PC-3 (cell line): ENCODE measurements at regions not wholly inside any gene's neighbourhood (a gene's known extent, or its start where the extent isn't known, plus 50 kb on each side); places are given as distances from the start of the nearest gene placed in this dataset.

ENCODE experiments used
- ATAC-seq: fragments of 200-7000 bp; cut with Tn5 transposase; 2 replicates; pipeline ENCODE4 v1.9.1; 2020; ENCODE audit warnings: mild to moderate bottlenecking, moderate library complexity
- BruUV-seq: library from RNA; stranded (reverse); fragments of 400-500 nt; replicated peaks from 2 replicates; lab custom pipeline; 2021; lab: Mats Ljungman, UMichigan
- CTCF ChIA-PET: fragments of 300-600 bp; sonication (Branson Sonifier 250); formaldehyde crosslinking; loops from one replicate; lab custom pipeline; 2022; ENCODE audit warnings: antibody characterized with exemption; lab: Charles Lee
- POLR2A ChIA-PET: fragments of 300-600 bp; sonication (Branson Sonifier 250); formaldehyde crosslinking; loops from one replicate; lab custom pipeline; 2022; ENCODE audit warnings: antibody characterized with exemption; ENCODE audit not compliant: unreplicated experiment; lab: Charles Lee
- DNase-seq: peaks from one replicate; pipeline ENCODE4 v3.0.0-alpha.2; 2015
- H2AFZ ChIP-seq: fragments of 300-600 bp; sonication (generic); 2 replicates; pipeline ENCODE4 v1.6.0; 2016; ENCODE audit warnings: antibody characterized with exemption, low read length
- H3F3A ChIP-seq: fragments of 300-600 bp; sonication (generic); one replicate; pipeline ENCODE4 v1.6.0; 2017; ENCODE audit warnings: antibody characterized with exemption, low read length, control low read depth, mild to moderate bottlenecking; ENCODE audit not compliant: unreplicated experiment
- H3K27ac ChIP-seq: fragments of 300-600 bp; sonication (generic); 2 replicates; pipeline ENCODE4 v1.5.1; 2016; ENCODE audit warnings: mild to moderate bottlenecking, low read length
- H3K27me3 ChIP-seq: fragments of 300-600 bp; sonication (generic); 2 replicates; pipeline ENCODE4 v1.6.1; 2016; ENCODE audit warnings: low read length, mixed read lengths
- H3K36me3 ChIP-seq: fragments of 300-600 bp; sonication (generic); 2 replicates; pipeline ENCODE4 v1.6.1; 2016; ENCODE audit warnings: low read depth, mixed run types, low read length, mixed read lengths
- H3K4me1 ChIP-seq: fragments of 300-600 bp; sonication (generic); 2 replicates; pipeline ENCODE4 v1.5.1; 2016; ENCODE audit warnings: low read length; ENCODE audit not compliant: insufficient read depth
- H3K4me2 ChIP-seq: fragments of 300-600 bp; sonication (generic); 2 replicates; pipeline ENCODE4 v1.6.0; 2016; ENCODE audit warnings: low read length
- H3K4me3 ChIP-seq: fragments of 300-600 bp; sonication (generic); 2 replicates; pipeline ENCODE4 v1.5.1; 2016; ENCODE audit warnings: mild to moderate bottlenecking, low read length, mixed read lengths
- H3K79me2 ChIP-seq: fragments of 300-600 bp; sonication (generic); 2 replicates; pipeline ENCODE4 v1.6.1; 2017; ENCODE audit warnings: low read length, mixed read lengths
- H3K9ac ChIP-seq: fragments of 300-600 bp; sonication (generic); 2 replicates; pipeline ENCODE4 v1.6.0; 2016; ENCODE audit warnings: mild to moderate bottlenecking, low read length
- H3K9me2 ChIP-seq: fragments of 300-600 bp; sonication (generic); replicated peaks from 2 replicates; pipeline ENCODE4 v1.6.1; 2016; ENCODE audit warnings: mixed run types, low read length, mixed read lengths
- H3K9me3 ChIP-seq: fragments of 300-600 bp; sonication (generic); 2 replicates; pipeline ENCODE4 v1.6.1; 2016; ENCODE audit warnings: low read length, mixed read lengths
- H4K20me1 ChIP-seq: fragments of 300-600 bp; sonication (generic); 2 replicates; pipeline ENCODE4 v1.6.1; 2016; ENCODE audit warnings: low read length, mixed read lengths
- CTCF ChIP-seq: fragments of 300-600 bp; sonication (generic); conservative IDR thresholded peaks from 2 replicates; pipeline ENCODE4 v1.5.1; 2017; ENCODE audit warnings: antibody characterized with exemption, low read depth, mild to moderate bottlenecking, low read length
- EZH2 ChIP-seq: fragments of 300-600 bp; sonication (generic); IDR thresholded peaks from one replicate; pipeline ENCODE4 v1.6.1; 2017; ENCODE audit warnings: antibody characterized with exemption, mild to moderate bottlenecking, low read length; ENCODE audit not compliant: unreplicated experiment
- EZH2phosphoT487 ChIP-seq: fragments of 300-600 bp; sonication (generic); IDR thresholded peaks from 2 replicates; pipeline ENCODE4 v1.6.1; 2018; ENCODE audit warnings: mild to moderate bottlenecking, antibody characterized with exemption, low read length, borderline replicate concordance
- intact Hi-C: fragments of 100-400 bp; cut with micrococcal nuclease; formaldehyde crosslinking; loops from 2 replicates; pipeline ENCODE4 v1.9.0; 2023

GRCh38 chr10:36716291-36716690 lies 409.1 kb upstream of the ANKRD30A start:
- no TSS peak for BruUV-seq
- POLR2A ChIA-PET, result no interaction called here
- H3K4me1 ChIP-seq, result peaks cover 32% of the 10 kb centered on the region

DNA sequence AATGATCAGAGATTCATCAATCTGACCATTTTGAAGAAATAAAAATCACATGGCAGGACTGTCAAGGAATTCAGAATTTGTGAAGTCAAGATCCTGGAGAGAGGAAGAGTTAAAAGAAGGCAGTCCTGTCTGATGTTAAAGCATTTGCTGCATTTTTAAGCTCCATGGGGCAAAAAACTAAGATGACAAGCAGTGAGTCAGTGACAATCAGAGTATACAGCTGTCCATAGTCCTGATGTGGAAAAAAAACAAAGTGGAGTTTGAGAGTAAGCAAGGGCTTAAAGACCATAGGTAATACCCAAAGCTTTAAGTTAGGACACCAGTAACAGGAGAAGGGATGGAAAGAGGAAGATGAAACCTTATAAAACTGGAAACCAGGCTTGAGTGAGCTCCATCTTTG lies 412.7 kb upstream of the ANKRD30A start:
- Histone ChIP-seq H3K4me1 (peaks cover 22% of the 10 kb centered on the region), H3K4me2 (no peak overlapping the region), H3K27ac (no peak overlapping the region), H3F3A (no peaks in the 10 kb centered on the region), H3K9me3 (no peaks in the 10 kb centered on the region), H3K79me2 (no peaks in the 10 kb centered on the region), H4K20me1 (no peaks in the 10 kb centered on the region), H3K9ac (no peak overlapping the region), H2AFZ (no peak overlapping the region), H3K4me3 (no peak overlapping the region), H3K9me2 (no peaks in the 10 kb centered on the region), H3K36me3 (no peaks in the 10 kb centered on the region), H3K27me3 (no peaks in the 10 kb centered on the region)
- DNase-seq (peak; percentile 46), ATAC-seq (no peak)
- POLR2A ChIA-PET, result no interaction called here
- no peak for TF ChIP-seq EZH2phosphoT487
- TF ChIP-seq CTCF, result no peak
- TF ChIP-seq EZH2, result no peak
- BruUV-seq, result no TSS peak
- intact Hi-C loops, result no loop called here
- CTCF ChIA-PET, result interaction anchor here (0.9 to 1.0 kb wide), 2 partner anchors 13 to 173 kb away, joined by 3 read pairs; no protein-coding TSS in a partner anchor

More at GRCh38 chr10:36716291-36716690, 409.1 kb upstream of the ANKRD30A start:
- CTCF ChIA-PET, result no interaction called here
- Histone ChIP-seq H3K79me2 (no peaks in the 10 kb centered on the region), H4K20me1 (no peaks in the 10 kb centered on the region), H3K9ac (peak overlapping the region; percentile 53), H3F3A (no peaks in the 10 kb centered on the region), H3K4me2 (peak overlapping the region; percentile 6), H3K4me3 (no peak overlapping the region), H3K27ac (peak overlapping the region; percentile 80), H3K36me3 (no peaks in the 10 kb centered on the region), H2AFZ (no peak overlapping the region), H3K9me2 (0 out of 2 replicates have a peak, but pooled peaks cover 7% of the 10 kb centered on the region), H3K9me3 (no peaks in the 10 kb centered on the region), H3K27me3 (no peaks in the 10 kb centered on the region)
- ATAC-seq, result peak; percentile 71
- intact Hi-C loops, result loop anchor here (1.0 to 2.0 kb wide), 3 partner anchors 45 to 543 kb away; no protein-coding TSS in a partner anchor
- peak; percentile 80 for DNase-seq
- TF ChIP-seq EZH2 (no peak), EZH2phosphoT487 (no peak)

GRCh38 chr10:36711361-36711760 lies 414.0 kb upstream of the ANKRD30A start:
- BruUV-seq, result no TSS peak
- Histone ChIP-seq H4K20me1 (no peaks in the 10 kb centered on the region), H3K9me2 (no peaks in the 10 kb centered on the region), H3K4me2 (no peak overlapping the region), H3K27me3 (no peaks in the 10 kb centered on the region), H3K4me1 (peaks cover 8% of the 10 kb centered on the region), H3K79me2 (no peaks in the 10 kb centered on the region), H3K36me3 (no peaks in the 10 kb centered on the region), H3F3A (no peaks in the 10 kb centered on the region), H3K9ac (no peak overlapping the region), H2AFZ (no peak overlapping the region), H3K9me3 (no peaks in the 10 kb centered on the region), H3K27ac (no peak overlapping the region), H3K4me3 (no peak overlapping the region)
- ATAC-seq (no peak), DNase-seq (no peak)
- intact Hi-C loops, result no loop called here
- ChIA-PET POLR2A (no interaction called here), CTCF (no interaction called here)
- TF ChIP-seq EZH2phosphoT487 (no peak), EZH2 (no peak), CTCF (no peak)
